Glomerular endothelial cell (primary cell): ENCODE measurements at regions not wholly inside any gene's neighbourhood (a gene's known extent, or its start where the extent isn't known, plus 50 kb on each side); places are given as distances from the start of the nearest gene placed in this dataset.

Experiments used
- DNase-seq: peaks from one replicate; pipeline ENCODE4 v3.0.0-alpha.2; 2011; ENCODE audit warnings: low read depth, low spot score; ENCODE audit errors: extremely low read depth

GRCh38 chr15:61500523-61500922, 271.4 kb upstream of the RORA start:
- no peak for DNase-seq

DNA sequence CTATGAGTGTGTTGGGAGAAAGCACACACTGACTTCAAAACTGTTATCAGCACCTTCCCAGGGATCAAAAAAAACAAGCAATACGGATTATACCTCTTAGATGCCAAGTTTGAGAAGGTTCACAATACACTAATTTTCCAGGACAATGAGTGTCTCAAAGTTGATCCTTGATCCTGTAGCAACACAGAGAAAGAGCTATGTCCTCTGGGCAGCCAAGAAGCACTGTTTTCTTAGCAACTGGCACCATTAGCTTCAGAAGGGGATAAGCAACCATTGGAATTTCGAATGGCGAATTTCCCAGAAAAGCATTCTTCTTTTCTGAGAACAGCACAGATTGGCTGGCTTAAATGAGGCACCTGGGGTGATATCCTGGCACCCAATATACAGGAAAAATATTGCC, 270.3 kb upstream of the RORA start:
- no peak for DNase-seq

GRCh38 chr15:61489571-61489970, 260.5 kb upstream of the RORA start:
- DNase-seq = no peak

- no peak for DNase-seq
Observed at GRCh38 chr15:61483599-61483998, 254.5 kb upstream of the RORA start.

DNA sequence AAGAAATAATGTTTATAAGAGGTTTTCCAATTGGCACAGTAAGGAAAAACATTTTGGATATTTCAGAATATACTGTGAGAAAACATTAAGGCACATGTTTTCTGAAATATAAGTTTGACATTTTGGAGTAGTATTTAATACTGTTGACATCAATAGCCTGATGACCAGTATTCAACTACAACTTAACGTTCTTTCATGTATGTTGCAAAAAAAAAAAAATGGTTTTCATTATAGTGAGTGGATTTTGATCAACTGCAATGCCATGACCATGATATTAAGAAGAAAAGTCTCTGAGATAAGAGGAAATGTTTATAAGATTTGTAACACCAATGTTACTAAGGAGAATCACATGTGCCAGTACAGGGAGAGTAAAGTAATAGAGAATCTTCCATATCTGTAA, 252.8 kb upstream of the RORA start:
- DNase-seq = no peak

GRCh38 chr15:61480863-61481262, 251.8 kb upstream of the RORA start:
- no peak for DNase-seq

- DNase-seq = no peak
Observed at GRCh38 chr15:61480295-61480694, 251.2 kb upstream of the RORA start.

- DNase-seq = no peak
Observed at GRCh38 chr15:61479613-61480012, 250.5 kb upstream of the RORA start.

DNA sequence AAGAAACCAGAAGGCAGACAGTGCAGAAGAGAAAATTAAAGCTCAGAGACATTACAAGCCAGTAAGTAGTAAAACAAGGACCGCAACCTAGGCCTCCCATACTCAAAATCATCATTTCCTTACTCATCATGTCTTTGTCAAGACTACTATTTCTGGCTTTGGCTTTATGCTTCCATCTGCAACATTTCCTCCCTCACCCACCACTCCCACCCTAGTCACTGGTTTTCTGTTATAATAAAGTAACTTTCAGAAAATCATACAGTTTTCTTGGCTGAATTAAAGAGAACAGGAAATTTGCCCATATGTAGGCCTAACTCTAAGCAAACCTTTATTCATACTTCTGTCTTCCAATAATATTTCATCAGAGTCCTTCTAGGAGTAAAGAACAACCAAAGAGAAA, 247.6 kb upstream of the RORA start:
- DNase-seq = no peak

DNA sequence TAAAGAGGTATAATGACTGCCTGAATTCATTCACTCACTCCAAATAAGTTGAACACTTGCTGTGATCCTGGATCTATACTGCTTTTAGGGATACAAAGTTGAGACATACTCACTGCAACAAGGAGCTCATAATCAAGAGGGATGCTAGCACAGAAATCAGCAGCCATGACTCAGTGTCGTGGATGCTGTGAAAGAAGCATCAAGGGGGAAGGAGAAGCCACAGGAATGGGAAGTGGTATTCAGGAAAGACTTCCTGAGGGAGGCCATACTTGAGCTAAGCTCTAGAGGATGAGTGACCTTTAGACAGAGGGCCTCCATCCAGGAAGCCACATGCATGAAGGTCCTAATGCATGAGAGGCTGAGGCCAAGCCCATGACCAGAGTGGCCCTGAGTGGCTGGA, 245.7 kb upstream of the RORA start:
- DNase-seq = no peak

GRCh38 chr15:61467823-61468222, 238.7 kb upstream of the RORA start:
- no peak for DNase-seq

GRCh38 chr15:61459785-61460707, 230.9 kb upstream of the RORA start:
- no peak for DNase-seq

- no peak for DNase-seq
Observed at GRCh38 chr15:61457050-61457733, 228.1 kb upstream of the RORA start.

GRCh38 chr15:61449186-61449702, 220.1 kb upstream of the RORA start:
- DNase-seq = no peak

DNA sequence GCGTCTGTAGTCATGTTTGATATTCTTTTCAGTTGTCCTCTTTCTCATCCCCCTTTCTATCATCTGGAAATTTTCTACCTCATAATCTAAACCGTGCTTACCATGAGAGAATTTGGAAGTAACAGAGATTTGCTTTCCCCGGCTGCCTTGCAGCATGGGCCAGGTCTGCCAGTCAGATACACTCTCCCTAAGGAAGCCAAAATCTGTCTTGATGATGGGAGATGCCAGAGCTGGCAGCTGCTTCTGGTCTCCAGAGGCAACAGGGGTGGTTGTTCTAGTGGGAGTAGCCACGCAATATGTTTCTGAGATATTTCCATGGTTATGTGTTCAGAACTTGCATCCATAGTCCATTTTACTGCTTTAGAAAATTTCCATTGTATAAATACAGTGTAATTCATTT, 218.9 kb upstream of the RORA start:
- DNase-seq = no peak

DNA sequence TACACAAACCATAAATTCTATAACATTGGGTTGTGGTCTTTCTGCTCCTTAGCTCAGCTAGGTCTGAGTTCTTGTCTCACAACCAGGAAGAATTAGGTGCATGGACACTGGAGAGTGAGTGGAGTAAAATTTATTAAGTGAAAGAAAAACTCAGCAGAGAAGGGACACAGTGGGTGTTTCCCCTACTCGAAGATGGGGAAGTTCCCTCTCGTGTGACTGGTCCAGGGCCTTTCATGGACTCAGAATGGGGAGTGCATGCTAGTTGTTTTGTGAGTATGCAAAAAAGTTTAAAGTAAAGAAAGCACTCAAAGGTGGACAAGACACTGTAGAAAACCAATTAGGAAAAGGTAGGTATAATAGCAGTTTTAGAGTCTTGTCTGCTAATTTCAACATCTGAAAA, 215.5 kb upstream of the RORA start:
- DNase-seq = no peak

DNA sequence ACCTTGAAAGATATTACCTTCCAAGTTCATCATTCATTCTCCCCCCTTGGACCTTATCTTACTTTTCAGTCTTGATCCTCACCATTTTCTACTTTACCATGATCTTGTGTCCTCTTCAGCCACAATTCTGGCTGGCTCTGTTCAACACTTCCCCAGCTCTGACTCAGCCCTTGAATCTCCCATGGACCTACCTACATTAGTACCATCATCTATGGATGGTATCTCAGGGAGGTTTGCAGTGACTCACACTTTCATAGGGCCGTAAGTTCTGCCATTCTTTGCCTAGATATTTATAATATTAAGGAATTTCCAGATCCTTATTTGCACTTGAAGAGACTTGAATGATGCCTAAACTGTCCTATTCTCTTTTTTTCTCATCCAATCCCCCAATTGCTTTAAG, 213.7 kb upstream of the RORA start:
- DNase-seq = no peak

DNA sequence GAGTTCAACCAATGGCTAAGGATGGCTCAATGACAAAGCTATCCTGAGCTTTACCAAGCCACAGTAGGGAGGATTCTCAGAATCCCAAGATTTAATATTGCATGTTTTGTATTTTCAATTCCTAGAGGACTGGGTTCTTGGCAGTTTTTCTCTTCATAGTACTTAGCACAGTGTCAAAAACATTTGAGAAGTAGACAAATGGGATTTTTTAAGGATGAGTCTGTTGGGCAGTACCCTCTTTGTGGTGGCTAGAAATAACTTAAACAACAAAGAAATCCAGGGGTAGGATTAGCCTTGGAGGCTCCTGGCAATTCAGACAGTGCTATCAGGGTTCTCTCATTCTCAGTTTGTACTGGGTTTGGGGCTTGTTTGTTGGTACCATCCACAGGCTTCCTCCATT, 212.8 kb upstream of the RORA start:
- DNase-seq = no peak

DNA sequence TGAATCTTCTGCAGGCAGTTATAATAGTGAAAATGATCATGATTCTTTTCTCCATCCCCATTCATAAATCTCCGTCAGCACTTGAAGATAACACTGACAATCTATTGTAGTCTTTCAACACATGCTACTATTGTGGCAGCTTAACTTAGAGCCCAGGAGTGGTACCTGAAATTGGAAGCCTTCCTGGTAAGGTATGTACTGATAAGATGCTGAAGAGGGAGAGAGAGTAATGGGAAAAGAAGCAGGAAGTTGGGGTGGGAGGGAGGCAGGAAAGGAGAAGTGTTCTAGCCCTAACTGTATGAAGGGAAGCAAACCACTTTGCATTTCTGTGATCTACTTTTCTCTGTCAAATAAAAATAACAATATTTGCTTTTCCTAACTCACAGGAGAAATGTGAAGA, 197.4 kb upstream of the RORA start:
- DNase-seq = no peak

DNA sequence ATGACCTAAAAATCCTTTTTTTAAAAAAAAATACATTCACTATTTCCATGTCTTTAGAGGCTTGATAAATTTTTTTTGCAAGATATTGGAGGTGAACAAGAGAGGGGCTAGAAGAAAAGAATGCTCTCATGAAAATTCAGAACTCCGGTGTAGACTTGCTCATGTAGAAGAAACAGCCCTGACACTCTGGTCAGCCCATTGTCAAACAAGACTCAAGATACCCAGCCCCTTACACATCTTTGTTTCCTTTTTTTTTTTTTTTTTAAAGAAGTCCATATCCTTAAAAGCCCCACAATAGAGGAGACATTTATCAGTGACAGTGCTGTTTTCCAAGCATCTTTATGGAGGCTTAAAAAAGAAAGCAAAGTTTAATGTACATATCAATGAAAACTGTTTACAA, 196.8 kb upstream of the RORA start:
- DNase-seq = no peak

GRCh38 chr15:61422773-61423172, 193.7 kb upstream of the RORA start:
- DNase-seq = no peak

- no peak for DNase-seq
Observed at GRCh38 chr15:61421938-61422337, 192.8 kb upstream of the RORA start.
